PC-9 (cell line): ENCODE measurements at regions not wholly inside any gene's neighbourhood (a gene's known extent, or its start where the extent isn't known, plus 50 kb on each side); places are given as distances from the start of the nearest gene placed in this dataset.

Experiments used
- BruUV-seq: library from RNA; stranded (reverse); fragments of 400-500 nt; replicated peaks from 2 replicates; lab custom pipeline; 2021; lab: Mats Ljungman, UMichigan
- CTCF ChIA-PET: fragments of 300-600 bp; sonication (Branson Sonifier 250); formaldehyde crosslinking; loops from one replicate; lab custom pipeline; 2022; ENCODE audit warnings: antibody characterized with exemption; lab: Charles Lee
- POLR2A ChIA-PET: fragments of 300-600 bp; sonication (Branson Sonifier 250); formaldehyde crosslinking; loops from one replicate; lab custom pipeline; 2022; ENCODE audit warnings: antibody characterized with exemption; ENCODE audit not compliant: unreplicated experiment; lab: Charles Lee
- DNase-seq, 2 experiments: peaks; one replicate each; pipeline versions ENCODE4 v3.0.0 to v3.0.0-alpha.2; 2015 to 2022; ENCODE audit warnings: mixed read lengths in 1 of 2
- H2AFZ ChIP-seq: fragments of 200-600 bp; sonication (generic); 2 replicates; pipeline ENCODE4 v1.8.1; 2017; ENCODE audit warnings: antibody characterized with exemption
- H3F3A ChIP-seq: fragments of 200-600 bp; sonication (generic); 2 replicates; pipeline ENCODE4 v1.8.1; 2017; ENCODE audit warnings: antibody characterized with exemption, mild to moderate bottlenecking, low read depth; ENCODE audit not compliant: insufficient read depth
- H3K27ac ChIP-seq: fragments of 200-600 bp; sonication (generic); 2 replicates; pipeline ENCODE4 v1.6.1; 2016; ENCODE audit warnings: mixed run types
- H3K27me3 ChIP-seq: fragments of 200-600 bp; sonication (generic); 2 replicates; pipeline ENCODE4 v1.6.1; 2016; ENCODE audit warnings: low read depth, mixed run types; ENCODE audit not compliant: insufficient read depth
- H3K36me3 ChIP-seq: fragments of 200-600 bp; sonication (generic); 2 replicates; pipeline ENCODE4 v1.6.1; 2016; ENCODE audit warnings: low read depth, mixed run types
- H3K4me1 ChIP-seq: fragments of 200-600 bp; sonication (generic); replicated peaks from 2 replicates; pipeline ENCODE4 v1.6.1; 2016; ENCODE audit warnings: mixed run types; ENCODE audit not compliant: insufficient read depth
- H3K4me2 ChIP-seq: fragments of 200-600 bp; sonication (generic); 2 replicates; pipeline ENCODE4 v1.6.1; 2017; ENCODE audit warnings: mixed run types
- H3K4me3 ChIP-seq: fragments of 200-600 bp; sonication (generic); 2 replicates; pipeline ENCODE4 v1.6.1; 2016; ENCODE audit warnings: mixed run types
- H3K79me2 ChIP-seq: fragments of 200-600 bp; sonication (generic); 2 replicates; pipeline ENCODE4 v1.6.1; 2017; ENCODE audit warnings: low read depth, mixed run types
- H3K9me2 ChIP-seq: fragments of 200-600 bp; sonication (generic); 2 replicates; pipeline ENCODE4 v1.8.1; 2017; ENCODE audit warnings: mild to moderate bottlenecking; ENCODE audit not compliant: insufficient read depth
- H3K9me3 ChIP-seq: fragments of 200-600 bp; sonication (generic); 2 replicates; pipeline ENCODE4 v1.8.1; 2016; ENCODE audit warnings: low read depth; ENCODE audit not compliant: insufficient read depth
- H4K20me1 ChIP-seq: fragments of 200-600 bp; sonication (generic); 2 replicates; pipeline ENCODE4 v1.8.1; 2017; ENCODE audit not compliant: insufficient read depth
- CTCF ChIP-seq: fragments of 200-600 bp; sonication (generic); conservative IDR thresholded peaks from 2 replicates; pipeline ENCODE4 v1.6.1; 2017; ENCODE audit warnings: mixed run types, antibody characterized with exemption, mild to moderate bottlenecking, moderate library complexity
- EZH2 ChIP-seq: fragments of 200-600 bp; sonication (generic); IDR thresholded peaks from 2 replicates; pipeline ENCODE4 v1.8.0; 2017; ENCODE audit warnings: antibody characterized with exemption, low read depth
- intact Hi-C: fragments of 100-400 bp; cut with micrococcal nuclease; formaldehyde crosslinking; loops from one replicate; pipeline ENCODE4 v1.10.0; 2022; ENCODE audit not compliant: unreplicated experiment

DNA sequence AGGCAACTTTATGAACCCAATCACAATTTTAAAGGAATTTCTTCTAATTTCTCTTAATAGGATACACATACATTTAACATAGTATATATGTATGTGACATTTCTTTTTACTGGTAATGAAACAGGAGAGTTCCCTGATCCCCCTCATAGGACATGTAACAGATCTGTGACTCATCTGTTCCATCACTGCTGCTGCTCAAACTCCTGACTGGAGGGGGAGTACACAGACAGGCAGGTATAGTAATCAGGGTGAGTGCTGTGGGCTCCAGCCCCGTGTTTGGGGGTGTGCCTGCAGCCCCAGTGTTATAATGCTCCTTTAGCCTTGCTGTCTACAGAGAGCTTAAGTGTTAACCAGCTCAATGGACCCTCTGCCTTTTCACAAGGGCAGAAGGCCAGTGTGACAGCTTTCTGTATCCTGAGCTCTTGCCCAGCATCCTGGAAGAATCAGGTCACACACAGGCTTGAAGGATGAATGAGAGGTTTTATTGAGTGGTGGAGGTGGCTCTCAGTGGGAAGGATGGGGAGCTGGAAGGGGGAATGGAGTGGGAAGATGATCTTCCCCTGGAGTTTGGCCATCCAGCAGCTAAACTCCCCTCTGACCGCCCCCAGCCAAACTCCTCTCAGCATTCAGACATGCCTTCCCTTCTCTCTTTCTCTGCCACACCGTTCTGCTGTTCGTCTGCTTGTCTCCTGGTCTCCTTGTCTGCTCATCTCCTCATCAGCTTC is 161.3 kb downstream of the ZNF608 start:
- Histone ChIP-seq H2AFZ (no peak overlapping the region), H3K4me1 (peaks cover 12% of the 10 kb centered on the region), H3K4me3 (no peak overlapping the region), H3K79me2 (no peaks in the 10 kb centered on the region), H4K20me1 (no peaks in the 10 kb centered on the region), H3K27ac (no peak overlapping the region), H3K27me3 (no peaks in the 10 kb centered on the region), H3K9me2 (no peaks in the 10 kb centered on the region), H3K36me3 (no peaks in the 10 kb centered on the region), H3F3A (peaks cover 3% of the 10 kb centered on the region; the same call in 1 of the 2 replicates), H3K9me3 (no peaks in the 10 kb centered on the region), H3K4me2 (no peak overlapping the region)
- ChIA-PET POLR2A (no interaction called here), CTCF (no interaction called here)
- intact Hi-C loops: loop anchor here (5.0 kb wide), 2 partner anchors 77 to 157 kb away; no protein-coding TSS in a partner anchor
- no peak for DNase-seq
- no peak for TF ChIP-seq EZH2
- no peak for TF ChIP-seq CTCF
- no TSS peak for BruUV-seq

GRCh38 chr5:124583469-124584350 is 162.7 kb downstream of the ZNF608 start:
- ChIA-PET POLR2A (interaction anchor here (0.6 kb wide), 1 partner anchor 13 kb away, joined by 8 read pairs; no protein-coding TSS in a partner anchor), CTCF (no interaction called here)
- BruUV-seq: no TSS peak
- no peak for TF ChIP-seq EZH2
- TF ChIP-seq CTCF: no peak
- Histone ChIP-seq H3F3A (peaks cover 3% of the 10 kb centered on the region; the same call in 1 of the 2 replicates), H3K4me3 (no peak overlapping the region), H3K36me3 (no peaks in the 10 kb centered on the region), H3K79me2 (no peaks in the 10 kb centered on the region), H3K4me2 (peak overlapping the region; percentile 25), H4K20me1 (no peaks in the 10 kb centered on the region), H2AFZ (no peak overlapping the region), H3K27ac (peak overlapping the region; percentile 28), H3K9me3 (no peaks in the 10 kb centered on the region), H3K4me1 (peaks cover 12% of the 10 kb centered on the region), H3K9me2 (no peaks in the 10 kb centered on the region), H3K27me3 (no peaks in the 10 kb centered on the region)
- peak; percentile 16 to 77 for DNase-seq
- intact Hi-C loops: loop anchor here (5.0 kb wide), 2 partner anchors 79 to 159 kb away; no protein-coding TSS in a partner anchor

- H3K4me1 ChIP-seq: peaks cover 12% of the 10 kb centered on the region
- no peaks in the 10 kb centered on the region for H4K20me1 ChIP-seq
- H3K79me2 ChIP-seq: no peaks in the 10 kb centered on the region
- no peaks in the 10 kb centered on the region for H3K9me3 ChIP-seq
- no peaks in the 10 kb centered on the region for H3K36me3 ChIP-seq
- no peak overlapping the region for H2AFZ ChIP-seq
- no peak for DNase-seq
- H3K27ac ChIP-seq: no peak overlapping the region
- intact Hi-C loops: loop anchor here (5.0 kb wide), 2 partner anchors 80 to 160 kb away; no protein-coding TSS in a partner anchor
- H3K9me2 ChIP-seq: no peaks in the 10 kb centered on the region
- H3F3A ChIP-seq: peaks cover 3% of the 10 kb centered on the region; the same call in 1 of the 2 replicates
- ChIA-PET POLR2A (no interaction called here), CTCF (no interaction called here)
- H3K4me2 ChIP-seq: no peak overlapping the region
- no TSS peak for BruUV-seq
- H3K27me3 ChIP-seq: no peaks in the 10 kb centered on the region
- TF ChIP-seq EZH2 (no peak), CTCF (no peak)
- no peak overlapping the region for H3K4me3 ChIP-seq
Observed at GRCh38 chr5:124582561-124582840, 163.9 kb downstream of the ZNF608 start.
